Transverse colon (tissue), 4 donors: ENCODE measurements at regions not wholly inside any gene's neighbourhood (a gene's known extent, or its start where the extent isn't known, plus 50 kb on each side); places are given as distances from the start of the nearest gene placed in this dataset.

Experiments used
- CTCF ChIP-seq, 5 experiments: fragments of 200-600 bp in 3 of 5; fragments of 450-650 bp in 2 of 5; sonication (generic) in 3 of 5; IDR thresholded peaks; 1 replicate in 2 of 5; 2 replicates in 3 of 5; pipeline ENCODE4 v1.5.1; 2016 to 2017; ENCODE audit warnings: antibody characterized with exemption in 5 of 5, inconsistent platforms in 3 of 5, mild to moderate bottlenecking in 2 of 5, moderate library complexity in 1 of 5
- EP300 ChIP-seq: sonication (generic); formaldehyde crosslinking; IDR thresholded peaks from one replicate; pipeline ENCODE4 v1.6.1; 2017; ENCODE audit warnings: antibody characterized with exemption, low read depth
- POLR2A ChIP-seq: fragments of 450-650 bp; IDR thresholded peaks from one replicate; pipeline ENCODE4 v1.6.1; 2016; ENCODE audit warnings: antibody characterized with exemption, mild to moderate bottlenecking, moderate library complexity
- POLR2AphosphoS5 ChIP-seq, 3 donors: sonication (generic); formaldehyde crosslinking; IDR thresholded peaks; one replicate each; pipeline ENCODE4 v1.6.1; 2016; ENCODE audit warnings: antibody characterized with exemption in 3 of 3

GRCh38 chr14:87686746-87687145 is 306.2 kb downstream of the GALC start:
- TF ChIP-seq POLR2A (no peak), CTCF (IDR thresholded peaks at IDR 0.05) (no peak), EP300 (no peak), POLR2AphosphoS5 (IDR thresholded peaks at IDR 0.05) (no peak)
